ENCODE measurements at regions not wholly inside any gene's neighbourhood (a gene's known extent, or its start where the extent isn't known, plus 50 kb on each side); places are given as distances from the start of the nearest gene placed in this dataset.

DNA sequence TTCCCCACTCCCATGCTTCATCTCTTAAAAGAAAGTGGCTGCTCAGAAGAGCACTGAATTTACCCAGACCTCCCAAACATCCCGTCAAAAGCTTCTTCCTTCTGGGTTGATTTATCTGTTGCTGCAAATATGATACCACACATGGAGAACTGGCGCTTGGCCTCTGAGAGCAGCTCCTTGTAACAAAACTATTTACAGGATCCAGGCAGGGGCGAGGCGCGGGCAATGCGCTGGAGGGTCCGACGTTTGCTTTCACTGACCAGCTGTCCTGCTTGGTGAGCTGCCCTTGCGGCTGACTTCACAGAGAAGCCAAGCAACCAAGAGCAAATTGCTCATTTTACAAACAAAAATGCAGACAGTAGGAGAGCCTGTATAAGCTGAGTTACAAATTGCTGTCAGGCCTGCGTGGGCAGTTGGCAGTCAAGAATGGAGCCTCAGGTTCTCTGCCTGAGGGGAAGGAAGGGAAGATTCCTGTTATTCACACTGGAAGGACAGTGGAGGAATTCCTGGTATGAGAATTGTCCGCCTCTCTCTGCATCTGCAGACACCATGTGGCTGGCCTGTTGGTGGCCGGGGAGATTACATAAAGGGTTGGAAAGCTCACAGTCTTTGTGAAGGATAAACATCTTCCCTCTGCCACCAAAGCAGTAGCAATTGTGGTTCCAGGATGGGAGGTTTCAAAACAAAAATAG, 192.2 kb upstream of the LEF1 start:
- no peak for DNase-seq

DNA sequence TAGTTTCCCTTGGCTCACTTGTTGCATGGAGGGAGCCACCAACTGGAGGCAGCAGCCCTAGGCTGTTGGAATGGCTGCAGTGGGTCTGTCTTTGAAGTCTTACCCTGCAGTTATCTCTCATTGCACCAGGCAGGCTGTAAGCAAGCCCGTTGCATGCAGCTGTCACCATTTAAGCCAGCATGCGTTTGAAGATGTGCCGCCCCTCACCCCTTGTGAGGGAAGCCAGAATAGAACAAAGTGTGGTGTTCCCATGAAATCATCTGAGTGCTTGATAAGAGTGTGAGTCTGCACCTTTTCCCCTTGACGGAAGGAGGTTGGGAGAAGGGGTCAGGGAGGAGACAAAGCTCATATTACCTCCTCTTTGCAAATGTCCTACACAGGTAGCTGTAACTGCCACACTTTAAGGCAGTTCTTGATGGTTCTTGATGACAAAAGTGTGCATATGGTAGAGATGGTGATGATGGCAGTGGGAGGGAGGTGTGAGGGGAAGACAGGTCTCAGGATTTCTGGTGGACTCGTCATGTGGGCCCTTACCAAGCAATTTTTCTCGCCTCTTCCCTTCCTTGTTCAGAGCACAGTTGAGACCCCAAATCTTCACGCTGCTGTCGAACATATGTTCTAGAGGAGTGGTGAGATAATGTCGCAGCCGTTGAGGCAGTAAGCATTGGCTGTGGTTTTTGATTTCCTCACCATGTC, 191.4 kb upstream of the LEF1 start:
- no peak for DNase-seq

DNA sequence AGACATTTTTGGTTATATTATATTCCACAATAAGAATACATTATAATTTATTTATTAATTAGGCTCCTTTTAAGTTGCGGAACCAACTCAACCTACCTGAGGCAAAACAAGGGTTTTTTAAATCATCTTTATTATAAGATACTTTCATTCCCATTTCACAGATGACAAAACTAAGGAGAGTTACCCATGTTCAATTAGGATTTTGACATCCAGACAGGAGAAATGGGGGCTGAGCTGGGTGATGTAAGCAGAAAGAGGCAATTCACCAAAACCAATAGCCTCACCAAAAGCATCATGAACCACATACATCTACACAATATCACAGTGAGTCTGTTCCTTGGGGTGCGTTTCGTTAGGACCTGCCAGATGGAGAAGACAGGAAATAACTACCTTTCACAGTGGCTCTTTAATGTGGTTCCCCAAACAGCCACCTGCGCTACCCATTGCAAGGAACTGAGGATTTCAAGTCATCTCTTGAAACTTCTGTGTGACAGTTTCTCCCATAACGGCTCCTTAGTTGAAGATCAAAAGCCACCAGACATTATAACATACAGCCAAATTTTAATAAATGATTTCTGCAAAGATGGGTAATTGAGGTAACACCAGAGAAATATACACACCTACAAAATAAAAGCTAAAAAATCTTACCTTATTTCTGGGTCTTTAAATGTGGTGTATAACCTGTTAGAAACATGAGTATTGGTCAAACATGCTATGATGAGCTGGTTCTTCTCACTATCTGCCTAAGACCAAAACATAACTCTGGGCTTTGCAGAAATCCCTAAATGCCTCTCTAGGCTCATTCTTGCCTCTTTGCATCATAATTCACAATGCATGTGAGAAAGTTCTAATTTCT, 190.6 kb upstream of the LEF1 start:
- DNase-seq = no peak

DNA sequence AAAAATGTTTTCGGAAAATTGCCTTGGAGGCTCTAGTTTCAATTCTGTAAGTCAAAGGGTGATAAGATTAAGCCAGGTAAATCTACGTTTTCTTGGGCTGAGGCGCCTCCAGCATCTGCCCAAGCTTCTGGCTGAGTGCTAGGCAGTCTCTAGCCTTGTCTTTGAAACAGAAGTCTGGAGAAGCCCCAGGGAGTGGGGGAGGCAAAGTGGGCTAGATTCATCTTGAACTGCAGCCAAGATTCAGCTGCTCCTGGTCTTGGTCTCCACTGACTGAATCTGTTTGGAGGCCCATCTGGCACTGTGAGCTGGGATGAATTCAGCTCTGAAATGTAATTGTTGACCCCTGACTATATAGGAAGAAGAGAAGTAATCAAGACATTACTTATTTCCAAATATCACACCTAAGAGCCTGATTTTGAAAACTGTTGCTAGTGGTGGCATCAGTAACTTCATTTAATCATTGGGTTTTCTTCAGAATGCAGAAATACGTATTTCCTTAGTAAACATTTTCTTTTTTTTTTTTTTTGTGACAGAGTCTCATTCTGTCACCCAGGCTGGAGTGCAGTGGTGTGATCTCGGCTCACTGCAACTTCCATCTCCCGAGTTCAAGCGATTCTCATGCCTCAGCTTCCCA, 187.3 kb upstream of the LEF1 start:
- DNase-seq = no peak

DNA sequence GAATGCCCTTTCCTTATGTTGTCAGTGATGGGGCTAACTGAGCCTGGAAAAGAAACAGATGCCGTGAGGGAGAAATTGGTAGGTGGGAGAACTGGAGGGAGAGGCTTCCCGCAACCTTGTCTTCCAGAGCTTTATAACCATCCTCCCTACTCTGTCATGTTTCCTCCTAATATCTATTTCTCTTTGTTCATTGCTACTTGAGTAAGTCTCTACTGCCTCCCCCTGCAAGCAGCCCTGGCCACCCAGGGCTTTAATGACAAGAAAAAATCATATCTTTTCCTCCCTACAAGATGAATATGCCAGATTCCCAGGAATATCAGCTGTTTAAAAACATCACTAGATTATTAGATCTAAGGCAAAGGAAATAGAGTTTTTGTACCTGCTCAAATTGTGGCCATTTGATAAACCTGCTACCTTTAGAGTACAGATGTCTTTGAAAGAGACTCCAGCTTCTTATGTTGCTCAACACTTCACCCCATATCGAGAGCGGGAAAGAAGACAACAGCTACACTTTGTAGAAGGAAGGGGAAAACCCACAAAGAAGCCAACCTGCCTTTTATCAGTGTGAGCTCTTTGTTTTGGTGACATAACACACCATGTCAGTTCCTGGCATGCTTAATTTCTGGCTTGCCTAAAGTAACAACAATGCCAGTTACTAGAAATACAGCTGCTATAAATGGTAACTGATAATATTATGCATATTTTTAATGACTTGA, 186.6 kb upstream of the LEF1 start:
- DNase-seq = no peak

DNA sequence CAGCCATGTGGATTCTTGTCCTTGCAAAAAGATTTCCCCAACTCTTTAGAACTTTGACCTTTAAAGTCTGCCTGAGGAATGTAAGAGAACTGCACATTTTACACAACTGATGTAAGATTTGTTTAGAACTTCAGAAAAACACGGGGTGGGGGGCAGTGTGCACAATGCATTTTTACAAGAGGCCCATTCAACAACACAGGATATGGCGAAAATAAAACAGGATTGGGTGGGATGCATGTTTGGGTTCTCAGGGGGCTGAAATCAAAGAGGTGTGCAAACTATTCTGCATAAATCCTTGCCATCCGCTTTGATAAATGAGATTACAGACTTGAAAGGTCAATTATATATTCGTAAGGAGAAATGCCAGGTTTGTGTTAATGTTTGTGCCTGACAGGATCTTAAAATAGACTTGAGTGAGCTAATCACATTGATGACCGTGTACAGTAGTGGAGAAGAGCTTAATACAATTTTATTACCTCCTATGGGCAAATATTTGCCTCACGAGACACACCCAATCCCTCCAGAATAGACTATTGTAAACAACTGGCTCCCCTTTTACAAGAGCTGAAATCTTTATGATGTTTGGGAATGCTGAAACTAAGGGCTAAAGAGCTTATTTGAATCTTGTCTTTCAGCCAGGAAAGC, 184.1 kb upstream of the LEF1 start:
- DNase-seq = no peak

DNA sequence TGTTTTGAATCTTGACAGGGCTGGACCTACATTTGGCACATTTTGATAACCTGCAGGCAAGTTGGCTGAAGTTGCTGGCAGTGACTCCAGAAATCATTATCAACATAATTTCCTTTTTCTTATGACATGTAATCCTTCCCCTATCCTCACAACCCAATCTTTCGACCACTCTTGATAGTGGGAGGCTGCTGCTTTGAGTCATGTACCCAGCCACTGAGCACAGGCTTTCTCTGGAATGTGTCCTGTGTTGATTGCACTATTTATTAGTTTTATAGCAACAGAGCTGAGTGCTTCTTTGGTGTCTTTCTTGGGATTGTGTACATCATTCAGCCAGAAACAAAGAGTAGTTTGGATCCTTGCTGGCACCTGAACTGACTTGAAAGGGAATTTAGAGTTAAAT, 183.1 kb upstream of the LEF1 start:
- DNase-seq = no peak

DNA sequence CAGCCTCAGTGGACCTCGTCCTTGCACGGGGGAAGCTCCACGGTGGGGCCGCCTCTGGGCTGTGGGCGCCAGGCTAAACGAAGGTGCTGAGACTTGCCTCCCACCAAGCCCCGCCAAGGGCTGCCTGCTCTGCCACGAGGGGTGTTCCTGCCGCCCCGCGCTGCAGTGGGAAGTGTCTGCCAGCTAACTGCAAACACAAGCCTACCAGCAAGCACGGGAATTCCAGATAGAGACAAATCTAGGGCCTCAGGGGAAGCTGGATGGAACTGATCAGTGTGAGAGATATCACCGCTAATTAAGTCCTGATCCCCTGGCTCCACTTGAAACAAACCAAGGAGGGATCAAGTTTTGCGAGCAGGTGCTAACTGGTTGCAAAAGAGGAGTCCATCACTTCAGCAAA, 181.6 kb upstream of the LEF1 start:
- DNase-seq = no peak

DNA sequence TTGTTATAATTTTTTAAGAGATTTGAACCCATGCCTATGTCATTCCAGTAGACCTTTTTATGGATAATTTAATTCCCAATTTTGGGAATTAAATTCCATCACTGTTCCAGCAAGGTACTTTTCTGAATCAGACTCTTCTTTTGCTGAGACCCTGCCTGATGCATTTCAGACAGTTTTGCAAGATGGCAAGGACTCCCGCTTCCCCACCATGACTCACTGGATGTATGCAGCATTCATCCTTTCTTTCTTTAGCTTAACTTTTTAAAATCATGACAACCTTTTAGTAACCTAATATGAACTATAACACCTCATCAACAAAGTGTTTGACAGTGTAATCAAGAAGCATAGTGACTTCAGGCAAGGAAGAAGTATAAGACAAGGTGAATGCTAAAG, 178.1 kb upstream of the LEF1 start:
- DNase-seq = no peak

DNA sequence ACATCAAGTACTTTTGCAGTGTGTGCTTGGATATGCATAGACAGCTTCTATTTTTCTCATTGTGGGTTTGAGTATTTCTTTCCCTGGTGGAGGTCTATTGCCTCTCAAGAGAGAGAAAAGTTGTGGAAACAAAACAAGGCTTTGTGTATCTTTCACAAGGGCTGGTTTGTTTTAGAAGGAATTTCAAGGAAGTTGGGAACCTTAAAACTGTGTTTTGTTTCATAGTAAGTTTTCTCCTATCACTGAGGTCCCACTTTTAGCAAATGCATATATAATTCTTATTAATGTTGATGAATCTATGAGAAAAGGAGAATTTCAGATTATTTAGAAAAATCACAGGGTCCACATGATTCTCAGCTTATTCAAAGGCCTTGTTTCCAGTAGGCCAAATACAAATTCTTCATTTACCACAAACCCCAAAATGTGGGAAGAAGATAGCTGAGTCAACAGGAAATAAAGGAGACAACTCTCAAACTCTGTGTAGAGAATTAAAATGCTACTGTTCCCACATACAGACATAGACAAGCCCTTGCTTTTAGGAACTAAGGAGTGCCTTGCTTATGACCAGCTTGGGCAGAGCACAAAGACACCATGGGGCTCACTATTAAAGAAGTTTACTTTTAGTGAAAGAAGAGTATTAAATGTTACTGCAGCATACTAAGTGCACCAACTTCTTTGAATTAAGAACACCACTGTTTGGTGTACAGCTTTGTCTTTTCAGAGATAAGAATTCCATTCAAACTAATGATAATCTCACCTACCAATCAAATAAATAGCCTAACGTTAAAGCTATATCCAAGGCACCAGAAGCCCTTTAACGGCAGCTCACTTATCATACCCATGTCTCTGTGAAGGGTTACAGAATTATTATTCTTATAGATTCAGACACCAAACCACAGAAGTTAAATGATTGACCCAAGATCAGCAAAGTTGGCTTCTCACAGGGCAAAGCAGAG, 177.4 kb upstream of the LEF1 start:
- DNase-seq = no peak

DNA sequence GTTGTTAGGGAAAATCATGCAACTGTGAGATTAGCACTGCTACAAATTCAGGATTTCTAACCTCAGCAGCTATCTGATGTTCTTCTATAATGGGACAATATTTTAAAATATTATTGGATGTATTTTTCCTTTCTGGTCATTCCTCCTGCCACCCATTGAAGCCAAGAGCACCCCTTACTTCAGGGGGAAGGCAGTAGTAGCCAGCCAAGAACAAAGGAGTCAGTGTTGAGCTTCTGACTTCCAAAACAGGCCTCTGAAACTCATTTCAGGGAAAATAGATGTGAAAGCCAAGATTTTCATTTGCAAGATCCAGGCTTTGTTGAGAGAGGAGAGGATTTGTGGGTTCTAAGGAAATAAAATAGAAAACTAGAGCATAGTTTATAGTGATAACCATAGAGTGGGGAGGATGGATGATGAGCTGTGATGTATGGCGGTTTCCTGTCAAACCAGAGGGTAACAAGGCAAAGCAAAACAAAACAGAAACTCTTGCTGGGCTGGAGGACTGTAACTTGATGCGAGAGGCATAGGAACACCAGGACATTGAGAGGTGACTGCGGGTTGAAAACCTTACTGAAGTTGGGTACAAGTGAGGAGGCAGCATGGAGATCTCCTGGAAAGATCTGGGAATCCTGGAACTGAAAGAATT, 173.7 kb upstream of the LEF1 start:
- no peak for DNase-seq

DNA sequence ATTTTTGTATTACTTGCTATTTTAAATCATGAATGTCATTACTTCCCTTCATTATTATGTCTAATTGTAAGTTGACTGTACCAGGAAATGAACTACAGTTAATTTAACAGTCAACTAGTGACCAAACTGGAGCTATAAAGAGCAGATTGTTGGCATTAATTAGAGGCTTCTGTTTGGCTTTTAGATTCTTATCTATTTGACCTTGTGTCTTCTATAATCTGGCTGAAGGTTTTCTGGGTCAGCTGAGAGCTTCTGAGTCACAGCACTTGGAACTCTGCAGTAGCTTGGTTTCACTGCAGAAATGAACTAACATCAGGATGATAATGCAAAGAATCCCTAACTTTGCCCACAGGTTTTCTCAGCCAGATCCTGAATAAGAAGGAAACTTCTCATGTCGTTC, 169.2 kb upstream of the LEF1 start:
- DNase-seq = no peak

DNA sequence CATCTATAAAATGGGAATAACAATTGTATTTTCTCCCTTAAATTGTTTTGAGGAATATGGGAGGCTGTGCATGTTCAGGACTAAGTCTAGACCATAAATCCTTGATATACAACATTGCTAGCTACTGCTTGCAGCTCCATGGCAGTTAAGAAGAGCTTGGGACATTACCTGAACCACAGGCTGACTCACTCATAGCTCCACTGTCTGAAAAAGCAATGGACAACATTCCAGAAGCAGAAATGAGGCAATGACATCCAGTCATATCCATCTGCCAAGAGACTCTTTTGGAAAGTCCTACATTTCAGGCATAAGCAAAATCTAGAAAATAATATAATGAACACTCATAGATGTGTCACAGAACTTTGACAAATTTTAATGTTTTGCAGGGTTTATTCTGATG, 167.3 kb upstream of the LEF1 start:
- DNase-seq = no peak

DNA sequence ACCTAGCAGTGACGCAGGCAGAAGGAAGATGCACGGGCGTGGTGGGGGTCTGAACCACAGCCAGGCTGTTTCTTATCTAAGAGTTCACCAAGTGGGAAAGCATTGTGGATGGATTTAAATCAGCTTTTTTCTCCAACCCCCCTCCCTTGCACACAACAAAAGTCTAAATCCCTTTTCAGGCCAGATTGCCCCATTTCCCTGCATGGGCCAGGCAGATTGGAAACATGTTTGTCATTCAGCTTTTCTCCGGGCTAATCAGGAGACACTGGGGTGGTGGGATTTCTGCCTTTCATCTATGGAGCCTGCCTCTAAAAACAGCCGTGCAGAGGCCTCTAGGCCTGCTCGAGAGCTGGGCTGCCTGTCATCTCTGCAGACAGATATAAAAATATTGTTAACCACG, 166.3 kb upstream of the LEF1 start:
- no peak for DNase-seq

DNA sequence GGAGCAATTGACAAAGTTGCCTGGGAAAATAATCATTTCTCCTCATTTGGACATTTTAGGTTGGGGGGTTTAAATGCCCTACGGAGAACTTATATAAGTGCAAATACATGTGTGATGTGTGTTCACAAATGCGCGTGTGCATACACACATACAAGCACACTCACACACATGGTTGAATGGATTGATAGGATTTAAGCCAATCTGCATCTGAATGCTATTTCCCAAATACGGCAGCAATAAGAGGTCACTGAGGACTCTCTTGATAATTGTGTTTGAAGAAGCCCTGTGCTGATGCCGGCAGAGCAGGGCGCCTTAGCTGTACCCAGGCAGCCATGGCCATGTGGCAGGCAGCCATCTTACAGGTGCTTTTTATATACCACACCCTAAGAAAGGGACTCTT, 165.3 kb upstream of the LEF1 start:
- DNase-seq = no peak

DNA sequence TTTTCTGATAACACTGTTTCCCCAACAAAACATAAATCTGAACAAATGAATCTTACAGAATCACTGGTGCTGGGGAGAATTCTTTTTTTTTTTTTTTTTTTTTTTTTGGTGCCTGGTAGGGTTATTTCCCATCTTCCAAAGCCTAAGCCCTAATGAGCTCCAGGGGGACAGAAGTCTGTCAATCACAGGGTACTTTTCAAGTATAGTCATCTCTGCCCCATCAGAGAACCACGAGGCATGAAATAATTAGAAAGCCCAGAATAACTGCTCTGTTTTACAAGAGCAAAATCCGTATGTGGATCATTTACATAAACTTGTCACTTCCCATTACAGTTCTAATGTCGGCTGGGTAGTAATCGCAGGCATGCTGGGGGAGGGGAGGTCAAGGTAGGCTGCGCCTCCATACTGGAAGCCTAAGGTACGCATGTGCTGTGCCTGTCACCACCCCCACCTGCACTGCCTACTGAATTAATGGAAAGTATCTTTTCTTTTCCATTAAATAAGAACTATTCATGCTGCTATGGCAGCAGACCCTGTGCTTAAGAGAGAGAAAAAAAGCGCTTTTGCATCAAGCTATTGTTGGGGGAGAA, 164.7 kb upstream of the LEF1 start:
- no peak for DNase-seq

DNA sequence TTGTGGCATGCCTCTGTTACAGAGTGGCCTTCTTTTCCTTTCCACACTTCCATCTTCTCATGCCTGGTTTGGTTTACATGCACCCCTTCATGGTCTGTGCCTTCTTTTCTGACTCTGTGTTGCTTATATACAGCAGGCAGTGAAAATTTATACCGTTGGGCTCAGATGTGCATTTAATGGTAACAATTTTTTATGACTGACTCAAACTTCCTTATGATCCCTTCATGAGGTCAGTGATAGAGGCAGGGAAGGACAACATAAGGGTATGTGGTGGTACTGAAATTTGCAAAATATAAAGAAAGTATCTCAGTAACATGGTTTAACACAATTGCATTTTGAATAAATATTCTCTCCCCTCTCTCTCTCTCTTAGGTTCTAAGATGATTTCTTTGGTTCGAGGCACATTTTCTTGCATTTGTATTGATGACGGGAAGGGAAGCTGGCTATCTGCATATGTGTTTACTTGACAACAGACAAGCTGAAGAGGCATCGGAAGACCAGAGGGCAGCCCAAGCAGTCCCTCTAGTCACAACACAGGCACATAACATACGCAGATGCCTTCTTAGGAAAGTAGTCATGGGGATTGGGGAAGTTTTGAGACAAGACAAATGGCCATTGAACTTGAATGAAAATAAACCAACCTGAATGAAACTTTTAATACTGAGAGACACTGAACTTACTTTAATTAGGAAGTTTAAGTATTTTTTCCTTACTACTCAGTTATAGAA, 163.3 kb upstream of the LEF1 start:
- no peak for DNase-seq

DNA sequence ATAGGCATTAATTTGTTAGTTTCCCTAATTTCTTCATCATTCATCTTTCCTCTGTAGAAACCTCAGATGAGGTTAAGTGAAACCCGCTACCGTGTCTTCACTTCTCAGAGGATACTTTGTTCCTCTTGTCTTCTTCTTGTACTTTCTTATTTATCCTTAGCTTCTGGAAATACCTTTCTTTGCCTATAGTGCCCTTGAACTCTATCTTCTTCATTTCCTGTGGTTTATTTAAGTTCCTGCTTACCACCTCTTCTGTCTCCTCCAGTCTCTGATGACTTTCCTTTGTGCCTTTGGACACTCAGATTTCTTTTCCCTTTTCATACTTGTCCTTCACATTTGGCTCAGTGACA, 159.6 kb upstream of the LEF1 start:
- no peak for DNase-seq

DNA sequence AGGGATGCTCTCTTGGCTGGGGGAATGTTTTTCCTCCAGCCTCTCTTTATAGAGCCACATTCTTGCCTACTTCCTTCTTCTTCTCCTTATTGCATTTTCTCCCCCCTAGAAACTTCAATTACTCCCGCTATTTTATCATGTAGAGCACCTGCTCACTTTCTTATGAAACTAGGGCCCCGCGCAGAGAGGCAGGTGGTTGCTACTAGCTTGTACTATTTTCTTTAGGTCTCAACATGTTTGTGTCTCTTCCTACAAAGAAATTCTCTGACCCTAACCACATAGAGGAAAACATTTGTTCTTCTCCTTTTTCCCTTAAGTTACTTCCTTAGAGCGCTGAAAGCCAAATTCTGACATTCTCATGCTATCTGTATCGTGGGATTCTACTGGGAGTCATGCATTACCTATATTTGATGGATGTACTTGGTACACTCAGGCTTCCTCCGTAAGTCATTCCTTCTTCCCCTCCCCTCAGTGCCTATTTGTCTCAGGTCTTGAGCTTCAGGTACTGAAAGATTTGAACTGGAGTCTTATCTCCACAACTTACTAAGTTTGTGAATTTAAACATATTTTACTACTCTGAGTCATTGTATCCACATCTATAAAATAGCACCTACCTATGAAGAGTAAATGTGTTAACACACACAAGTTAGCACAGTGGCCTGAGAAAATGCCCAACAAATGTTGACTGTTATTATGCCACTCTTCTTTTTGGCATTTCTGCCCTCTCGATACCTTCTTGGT, 159.1 kb upstream of the LEF1 start:
- no peak for DNase-seq

All from NCI-H187 treated with DMSO at 0.1 percent for 48 hours (cell line).